Erythroblast (primary cell): ENCODE measurements at regions not wholly inside any gene's neighbourhood (a gene's known extent, or its start where the extent isn't known, plus 50 kb on each side); places are given as distances from the start of the nearest gene placed in this dataset.
"Not testable (repeated sequence)": the region's sequence is repeated elsewhere in the genome, so short reads cannot be mapped to it uniquely, and the experiment has no call there.

ENCODE experiments used
- DNase-seq, 2 experiments: peaks; one replicate each; lab custom pipeline; 2025; lab: John Stamatoyannopoulos, UW
- GATA1 ChIP-seq: IDR thresholded peaks from 2 replicates; pipeline ENCODE4 v1.6.1; 2011; ENCODE audit warnings: low read depth, mild to moderate bottlenecking, control low read depth, low read length, moderate library complexity
- POLR2A ChIP-seq: IDR thresholded peaks from 2 replicates; pipeline ENCODE4 v1.6.1; 2011; ENCODE audit warnings: mild to moderate bottlenecking, low read length

GRCh38 chr2:43003702-43004101 lies 211.3 kb upstream of the HAAO start:
- DNase-seq, result no peak
- TF ChIP-seq POLR2A (no peak), GATA1 (no peak)

GRCh38 chr2:43001787-43002468 lies 209.5 kb upstream of the HAAO start:
- TF ChIP-seq POLR2A, result no peak
- TF ChIP-seq GATA1, result no peak
- DNase-seq, result no peak

- no peak for DNase-seq
- no peak for TF ChIP-seq GATA1
- TF ChIP-seq POLR2A, result no peak
Observed at GRCh38 chr2:43001055-43001378, 208.6 kb upstream of the HAAO start.

- TF ChIP-seq POLR2A (no peak), GATA1 (no peak)
Observed at GRCh38 chr2:43000242-43001054, 208.1 kb upstream of the HAAO start.

GRCh38 chr2:42999856-43000241 lies 207.5 kb upstream of the HAAO start:
- TF ChIP-seq GATA1 (no peak), POLR2A (no peak)
- DNase-seq, result no peak

More at GRCh38 chr2:43000242-43001054, 208.1 kb upstream of the HAAO start:
- DNase-seq, result no peak

GRCh38 chr2:42999391-42999841 lies 207.0 kb upstream of the HAAO start:
- no peak for TF ChIP-seq GATA1
- no peak for TF ChIP-seq POLR2A
- DNase-seq, result no peak

- TF ChIP-seq GATA1 (no peak), POLR2A (no peak)
- no peak for DNase-seq
Observed at GRCh38 chr2:42998721-42999120, 206.3 kb upstream of the HAAO start.

GRCh38 chr2:42996528-42996927 lies 204.1 kb upstream of the HAAO start:
- no peak for DNase-seq
- TF ChIP-seq GATA1, result no peak
- no peak for TF ChIP-seq POLR2A

- no peak for DNase-seq
- no peak for TF ChIP-seq POLR2A
- no peak for TF ChIP-seq GATA1
Observed at GRCh38 chr2:42995752-42996422, 203.5 kb upstream of the HAAO start.

- not testable (repeated sequence) for DNase-seq
Observed at GRCh38 chr2:42989283-42990081, 197.1 kb upstream of the HAAO start.

- not testable (repeated sequence) for DNase-seq
Observed at GRCh38 chr2:42988055-42988454, 195.7 kb upstream of the HAAO start.

- no peak for DNase-seq
- TF ChIP-seq GATA1, result no peak
- TF ChIP-seq POLR2A, result no peak
Observed at GRCh38 chr2:42987112-42987922, 194.9 kb upstream of the HAAO start.

- TF ChIP-seq POLR2A (no peak), GATA1 (no peak)
- DNase-seq, result no peak
Observed at GRCh38 chr2:42984617-42985016, 192.2 kb upstream of the HAAO start.
